ENCODE measurements at regions not wholly inside any gene's neighbourhood (a gene's known extent, or its start where the extent isn't known, plus 50 kb on each side); places are given as distances from the start of the nearest gene placed in this dataset.
"Not testable (repeated sequence)": the region's sequence is repeated elsewhere in the genome, so short reads cannot be mapped to it uniquely, and the experiment has no call there.

GRCh38 chr5:116731432-116731831 lies 156.8 kb upstream of the SEMA6A start:
- Histone ChIP-seq H3K36me3 (ENCODE audit: control insufficient read depth, low read depth, low read length) (no peaks in the 10 kb centered on the region), H3K4me1 (ENCODE audit: control insufficient read depth, low read depth, low read length) (peaks cover 5% of the 10 kb centered on the region), H3K9me3 (ENCODE audit: control insufficient read depth, low read depth, low read length) (no peaks in the 10 kb centered on the region), H3K27ac (ENCODE audit: low read length) (no peak overlapping the region), H3K4me3 (ENCODE audit: low read length) (no peak overlapping the region), H3K27me3 (ENCODE audit: control insufficient read depth, insufficient read depth, low read length) (no peaks in the 10 kb centered on the region), H3K9ac (ENCODE audit: low read length) (no peak overlapping the region)

- Histone ChIP-seq H3K9me3 (ENCODE audit: control insufficient read depth, low read depth, low read length) (no peaks in the 10 kb centered on the region), H3K27ac (ENCODE audit: low read length) (no peak overlapping the region), H3K4me3 (ENCODE audit: low read length) (no peak overlapping the region), H3K27me3 (ENCODE audit: control insufficient read depth, insufficient read depth, low read length) (no peaks in the 10 kb centered on the region), H3K4me1 (ENCODE audit: control insufficient read depth, low read depth, low read length) (peaks cover 5% of the 10 kb centered on the region), H3K9ac (ENCODE audit: low read length) (no peak overlapping the region), H3K36me3 (ENCODE audit: control insufficient read depth, low read depth, low read length) (no peaks in the 10 kb centered on the region)
Observed at GRCh38 chr5:116730706-116731105, 156.1 kb upstream of the SEMA6A start.

GRCh38 chr5:116730185-116730584 lies 155.6 kb upstream of the SEMA6A start:
- Histone ChIP-seq H3K9me3 (ENCODE audit: control insufficient read depth, low read depth, low read length) (no peaks in the 10 kb centered on the region), H3K27ac (ENCODE audit: low read length) (no peak overlapping the region), H3K36me3 (ENCODE audit: control insufficient read depth, low read depth, low read length) (no peaks in the 10 kb centered on the region), H3K27me3 (ENCODE audit: control insufficient read depth, insufficient read depth, low read length) (no peaks in the 10 kb centered on the region), H3K4me3 (ENCODE audit: low read length) (no peak overlapping the region), H3K4me1 (ENCODE audit: control insufficient read depth, low read depth, low read length) (peaks cover 5% of the 10 kb centered on the region), H3K9ac (ENCODE audit: low read length) (no peak overlapping the region)

GRCh38 chr5:116727248-116727647 lies 152.6 kb upstream of the SEMA6A start:
- Histone ChIP-seq H3K27me3 (ENCODE audit: control insufficient read depth, insufficient read depth, low read length) (no peaks in the 10 kb centered on the region), H3K27ac (ENCODE audit: low read length) (no peak overlapping the region)

GRCh38 chr5:116726180-116726579 lies 151.6 kb upstream of the SEMA6A start:
- not testable (repeated sequence) for H3K27ac ChIP-seq (ENCODE audit: low read length); H3K36me3 ChIP-seq (ENCODE audit: control insufficient read depth, low read depth, low read length); H3K9me3 ChIP-seq (ENCODE audit: control insufficient read depth, low read depth, low read length); H3K4me3 ChIP-seq (ENCODE audit: low read length); H3K4me1 ChIP-seq (ENCODE audit: control insufficient read depth, low read depth, low read length); H3K27me3 ChIP-seq (ENCODE audit: control insufficient read depth, insufficient read depth, low read length); H3K9ac ChIP-seq (ENCODE audit: low read length)

More at GRCh38 chr5:116727248-116727647, 152.6 kb upstream of the SEMA6A start:
- Histone ChIP-seq H3K36me3 (ENCODE audit: control insufficient read depth, low read depth, low read length) (no peaks in the 10 kb centered on the region), H3K4me3 (ENCODE audit: low read length) (no peak overlapping the region), H3K9ac (ENCODE audit: low read length) (no peak overlapping the region), H3K4me1 (ENCODE audit: control insufficient read depth, low read depth, low read length) (no peaks in the 10 kb centered on the region), H3K9me3 (ENCODE audit: control insufficient read depth, low read depth, low read length) (no peaks in the 10 kb centered on the region)

- no peaks in the 10 kb centered on the region for H3K9me3 ChIP-seq (ENCODE audit: control insufficient read depth, low read depth, low read length)
- H3K27me3 ChIP-seq (ENCODE audit: control insufficient read depth, insufficient read depth, low read length), result no peaks in the 10 kb centered on the region
- H3K4me3 ChIP-seq (ENCODE audit: low read length), result no peak overlapping the region
- H3K36me3 ChIP-seq (ENCODE audit: control insufficient read depth, low read depth, low read length), result no peaks in the 10 kb centered on the region
- H3K27ac ChIP-seq (ENCODE audit: low read length), result no peak overlapping the region
- H3K4me1 ChIP-seq (ENCODE audit: control insufficient read depth, low read depth, low read length), result no peaks in the 10 kb centered on the region
- no peak overlapping the region for H3K9ac ChIP-seq (ENCODE audit: low read length)
Observed at GRCh38 chr5:116724971-116725370, 150.3 kb upstream of the SEMA6A start.

GRCh38 chr5:116722651-116723050 lies 148.0 kb upstream of the SEMA6A start:
- H3K9me3 ChIP-seq (ENCODE audit: control insufficient read depth, low read depth, low read length), result no peaks in the 10 kb centered on the region
- no peak overlapping the region for H3K4me3 ChIP-seq (ENCODE audit: low read length)
- H3K27me3 ChIP-seq (ENCODE audit: control insufficient read depth, insufficient read depth, low read length), result no peaks in the 10 kb centered on the region
- H3K27ac ChIP-seq (ENCODE audit: low read length), result no peak overlapping the region
- no peak overlapping the region for H3K9ac ChIP-seq (ENCODE audit: low read length)
- no peaks in the 10 kb centered on the region for H3K36me3 ChIP-seq (ENCODE audit: control insufficient read depth, low read depth, low read length)
- no peaks in the 10 kb centered on the region for H3K4me1 ChIP-seq (ENCODE audit: control insufficient read depth, low read depth, low read length)

GRCh38 chr5:116719106-116719505 lies 144.5 kb upstream of the SEMA6A start:
- Histone ChIP-seq H3K9ac (ENCODE audit: low read length) (no peak overlapping the region), H3K4me3 (ENCODE audit: low read length) (no peak overlapping the region), H3K9me3 (ENCODE audit: control insufficient read depth, low read depth, low read length) (no peaks in the 10 kb centered on the region), H3K27me3 (ENCODE audit: control insufficient read depth, insufficient read depth, low read length) (no peaks in the 10 kb centered on the region), H3K36me3 (ENCODE audit: control insufficient read depth, low read depth, low read length) (no peaks in the 10 kb centered on the region), H3K27ac (ENCODE audit: low read length) (no peak overlapping the region), H3K4me1 (ENCODE audit: control insufficient read depth, low read depth, low read length) (no peaks in the 10 kb centered on the region)

GRCh38 chr5:116718317-116718716 lies 143.7 kb upstream of the SEMA6A start:
- Histone ChIP-seq H3K4me1 (ENCODE audit: control insufficient read depth, low read depth, low read length) (no peaks in the 10 kb centered on the region), H3K27me3 (ENCODE audit: control insufficient read depth, insufficient read depth, low read length) (no peaks in the 10 kb centered on the region), H3K27ac (ENCODE audit: low read length) (no peak overlapping the region), H3K36me3 (ENCODE audit: control insufficient read depth, low read depth, low read length) (no peaks in the 10 kb centered on the region), H3K4me3 (ENCODE audit: low read length) (no peak overlapping the region), H3K9ac (ENCODE audit: low read length) (no peak overlapping the region), H3K9me3 (ENCODE audit: control insufficient read depth, low read depth, low read length) (no peaks in the 10 kb centered on the region)

- peaks cover 10% of the 10 kb centered on the region for H3K4me1 ChIP-seq (ENCODE audit: control insufficient read depth, low read depth, low read length)
- no peak overlapping the region for H3K4me3 ChIP-seq (ENCODE audit: low read length)
Observed at GRCh38 chr5:116709082-116709481, 134.5 kb upstream of the SEMA6A start.

GRCh38 chr5:116705121-116705519 lies 130.5 kb upstream of the SEMA6A start:
- not testable (repeated sequence) for H3K9me3 ChIP-seq (ENCODE audit: control insufficient read depth, low read depth, low read length); H3K4me3 ChIP-seq (ENCODE audit: low read length); H3K27ac ChIP-seq (ENCODE audit: low read length); H3K9ac ChIP-seq (ENCODE audit: low read length); H3K27me3 ChIP-seq (ENCODE audit: control insufficient read depth, insufficient read depth, low read length); H3K36me3 ChIP-seq (ENCODE audit: control insufficient read depth, low read depth, low read length)
- H3K4me1 ChIP-seq (ENCODE audit: control insufficient read depth, low read depth, low read length), result peaks cover 17% of the 10 kb centered on the region

More at GRCh38 chr5:116709082-116709481, 134.5 kb upstream of the SEMA6A start:
- Histone ChIP-seq H3K27me3 (ENCODE audit: control insufficient read depth, insufficient read depth, low read length) (no peaks in the 10 kb centered on the region), H3K27ac (ENCODE audit: low read length) (no peak overlapping the region), H3K9me3 (ENCODE audit: control insufficient read depth, low read depth, low read length) (no peaks in the 10 kb centered on the region), H3K9ac (ENCODE audit: low read length) (no peak overlapping the region), H3K36me3 (ENCODE audit: control insufficient read depth, low read depth, low read length) (no peaks in the 10 kb centered on the region)

- no peaks in the 10 kb centered on the region for H3K36me3 ChIP-seq (ENCODE audit: control insufficient read depth, low read depth, low read length)
- peaks cover 17% of the 10 kb centered on the region for H3K4me1 ChIP-seq (ENCODE audit: control insufficient read depth, low read depth, low read length)
- no peak overlapping the region for H3K4me3 ChIP-seq (ENCODE audit: low read length)
- H3K9me3 ChIP-seq (ENCODE audit: control insufficient read depth, low read depth, low read length), result no peaks in the 10 kb centered on the region
- H3K9ac ChIP-seq (ENCODE audit: low read length), result no peak overlapping the region
- H3K27me3 ChIP-seq (ENCODE audit: control insufficient read depth, insufficient read depth, low read length), result no peaks in the 10 kb centered on the region
- H3K27ac ChIP-seq (ENCODE audit: low read length), result no peak overlapping the region
Observed at GRCh38 chr5:116703941-116704340, 129.3 kb upstream of the SEMA6A start.
